ENCODE measurements at regions not wholly inside any gene's neighbourhood (a gene's known extent, or its start where the extent isn't known, plus 50 kb on each side); places are given as distances from the start of the nearest gene placed in this dataset.

DNA sequence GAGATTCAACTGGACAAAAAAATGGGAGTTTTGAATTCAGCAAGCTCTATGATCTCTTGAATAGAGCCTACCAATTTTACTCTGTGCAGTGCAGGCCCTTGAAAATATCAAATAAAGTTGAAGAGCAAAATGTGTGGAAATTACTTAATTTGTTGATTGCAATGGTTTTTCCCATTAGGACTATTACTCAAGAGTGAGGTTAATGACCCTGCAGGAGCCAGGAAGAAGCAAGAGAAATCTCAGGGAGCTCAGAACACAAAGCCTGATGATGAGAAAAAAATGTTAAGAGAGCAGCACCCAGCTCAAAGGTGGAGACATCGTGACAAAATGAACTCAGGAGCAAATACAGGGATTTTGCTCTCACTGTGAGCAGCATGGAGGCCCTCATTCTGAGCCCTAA, 337.6 kb upstream of the TRIB2 start:
- DNase-seq (ENCODE audit: low read depth), result no peak
- TF ChIP-seq, protein P1, sequence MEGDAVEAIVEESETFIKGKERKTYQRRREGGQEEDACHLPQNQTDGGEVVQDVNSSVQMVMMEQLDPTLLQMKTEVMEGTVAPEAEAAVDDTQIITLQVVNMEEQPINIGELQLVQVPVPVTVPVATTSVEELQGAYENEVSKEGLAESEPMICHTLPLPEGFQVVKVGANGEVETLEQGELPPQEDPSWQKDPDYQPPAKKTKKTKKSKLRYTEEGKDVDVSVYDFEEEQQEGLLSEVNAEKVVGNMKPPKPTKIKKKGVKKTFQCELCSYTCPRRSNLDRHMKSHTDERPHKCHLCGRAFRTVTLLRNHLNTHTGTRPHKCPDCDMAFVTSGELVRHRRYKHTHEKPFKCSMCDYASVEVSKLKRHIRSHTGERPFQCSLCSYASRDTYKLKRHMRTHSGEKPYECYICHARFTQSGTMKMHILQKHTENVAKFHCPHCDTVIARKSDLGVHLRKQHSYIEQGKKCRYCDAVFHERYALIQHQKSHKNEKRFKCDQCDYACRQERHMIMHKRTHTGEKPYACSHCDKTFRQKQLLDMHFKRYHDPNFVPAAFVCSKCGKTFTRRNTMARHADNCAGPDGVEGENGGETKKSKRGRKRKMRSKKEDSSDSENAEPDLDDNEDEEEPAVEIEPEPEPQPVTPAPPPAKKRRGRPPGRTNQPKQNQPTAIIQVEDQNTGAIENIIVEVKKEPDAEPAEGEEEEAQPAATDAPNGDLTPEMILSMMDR (IDR thresholded peaks at IDR 0.05; ENCODE audit: insufficient read depth, low read depth, low read length, missing control alignments), result no peak
- no peak overlapping the region for H3K4me3 ChIP-seq (ENCODE audit: low read length)

DNA sequence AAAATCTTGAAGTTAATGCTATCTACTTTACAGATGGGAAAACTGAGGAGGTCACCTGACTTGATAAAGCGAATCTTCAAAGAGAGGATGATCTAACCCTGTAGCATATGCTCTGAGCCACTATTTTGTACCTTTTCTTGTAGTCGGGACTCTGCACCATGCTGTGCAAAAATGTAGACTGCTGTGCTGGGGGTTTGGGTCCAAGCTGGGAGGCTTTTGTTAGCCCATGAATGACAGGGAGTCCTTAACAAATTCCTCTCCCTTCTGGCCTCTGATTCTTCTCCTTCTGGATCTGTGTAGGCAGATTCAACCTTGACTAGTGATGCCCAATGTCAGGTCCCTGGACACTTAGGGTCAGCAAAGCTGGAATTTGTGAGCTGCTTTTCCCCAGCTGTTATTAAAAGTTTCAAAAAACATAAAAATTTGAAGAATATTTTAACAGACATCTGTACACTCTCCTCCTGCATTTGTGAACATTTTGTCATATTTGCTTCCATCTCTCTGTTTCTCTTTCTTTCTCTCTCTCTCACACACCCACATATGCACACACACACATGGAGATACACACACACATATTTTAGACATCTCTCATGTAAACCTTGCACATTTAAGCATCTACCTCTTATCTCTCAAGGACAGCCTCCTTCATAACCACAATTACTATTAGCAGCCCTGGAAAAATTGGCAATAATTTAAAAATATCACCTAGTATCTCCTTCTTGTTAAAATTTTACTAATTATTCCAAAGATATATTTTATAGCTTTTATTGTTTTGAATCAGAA, 335.0 kb upstream of the TRIB2 start:
- no peak for DNase-seq (ENCODE audit: low read depth)

DNA sequence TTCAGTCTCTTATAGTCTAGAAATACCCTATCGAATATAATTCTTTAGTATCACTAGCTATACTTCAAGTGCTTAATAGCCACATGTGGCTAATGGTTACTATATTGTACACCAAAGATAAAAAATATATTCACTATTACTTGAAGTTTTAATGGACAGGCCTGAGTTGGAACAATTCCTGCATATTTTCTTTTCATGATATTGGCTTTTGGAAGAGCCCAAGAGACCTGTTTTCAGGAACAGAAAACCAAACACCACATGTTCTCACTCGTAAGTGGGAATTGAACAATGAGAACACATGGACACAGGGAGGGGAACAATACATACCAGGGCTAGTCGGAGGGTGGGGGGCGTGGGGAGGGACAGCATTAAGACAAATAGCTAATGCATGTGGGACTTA, 334.4 kb upstream of the TRIB2 start:
- TF ChIP-seq, protein P1 (IDR thresholded peaks at IDR 0.05; ENCODE audit: insufficient read depth, low read depth, low read length, missing control alignments), result no peak
- no peak overlapping the region for H3K4me3 ChIP-seq (ENCODE audit: low read length)
- DNase-seq (ENCODE audit: low read depth), result no peak

More for the DNA sequence above, 335.0 kb upstream of the TRIB2 start:
- TF ChIP-seq, protein P1 (IDR thresholded peaks at IDR 0.05; ENCODE audit: insufficient read depth, low read depth, low read length, missing control alignments), result no peak
- no peak overlapping the region for H3K4me3 ChIP-seq (ENCODE audit: low read length)

DNA sequence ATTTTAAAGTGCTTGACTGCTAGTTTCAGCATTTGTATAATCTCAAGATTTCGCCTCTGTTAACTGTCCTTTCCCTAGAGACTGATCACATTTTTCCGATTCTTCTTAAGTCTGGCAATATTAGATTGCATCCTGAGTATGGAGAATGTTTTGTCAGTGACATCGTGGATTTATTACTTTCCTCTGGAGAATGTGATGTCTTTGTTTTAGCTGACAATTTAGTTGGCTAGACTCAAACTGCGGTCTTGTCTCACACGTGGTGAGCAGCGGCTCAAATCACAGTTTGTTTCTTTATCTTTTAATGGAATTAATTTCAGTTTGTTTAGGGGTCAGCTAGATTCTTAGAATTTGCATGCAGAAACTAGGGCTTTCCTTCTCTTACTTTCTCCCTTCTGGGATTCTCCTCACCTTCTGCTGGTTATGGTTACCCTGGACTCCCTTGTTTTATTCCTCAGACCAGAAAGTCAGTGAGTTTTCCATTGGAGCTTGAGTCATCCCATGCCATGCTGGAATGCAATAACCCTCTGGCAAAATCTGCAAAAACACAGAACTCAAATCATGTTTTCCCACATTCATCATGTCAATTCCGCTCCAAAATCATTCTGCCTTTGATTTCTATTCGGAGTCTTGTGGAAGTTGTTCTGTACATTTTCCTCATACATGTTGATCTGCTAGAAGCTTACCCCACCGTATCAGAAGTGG, 327.2 kb upstream of the TRIB2 start:
- peak; percentile 38 for DNase-seq (ENCODE audit: low read depth)
- TF ChIP-seq, protein P1 (IDR thresholded peaks at IDR 0.05; ENCODE audit: insufficient read depth, low read depth, low read length, missing control alignments), result no peak
- H3K4me3 ChIP-seq (ENCODE audit: low read length), result no peak overlapping the region

DNA sequence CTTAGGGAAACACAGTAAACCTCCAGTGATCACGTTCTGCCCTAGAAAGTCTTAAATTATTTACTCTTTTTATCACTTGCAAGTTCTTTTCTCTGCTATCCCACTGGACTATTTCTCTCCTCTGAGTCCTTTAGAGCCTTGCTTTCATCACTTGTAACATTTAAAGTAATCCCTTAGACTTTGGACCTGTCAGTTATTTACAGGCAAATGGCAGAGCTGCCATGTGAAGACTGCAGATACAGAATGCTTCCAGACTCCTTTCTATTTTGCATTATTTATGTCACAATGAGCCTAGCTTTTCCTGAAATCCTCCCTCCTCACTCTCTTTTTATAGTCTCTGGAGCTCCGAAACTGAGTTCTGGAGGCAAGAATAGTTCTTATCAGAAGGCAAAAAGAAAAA, 325.6 kb upstream of the TRIB2 start:
- no peak for DNase-seq (ENCODE audit: low read depth)
- TF ChIP-seq, protein P1 (IDR thresholded peaks at IDR 0.05; ENCODE audit: insufficient read depth, low read depth, low read length, missing control alignments), result no peak
- no peak overlapping the region for H3K4me3 ChIP-seq (ENCODE audit: low read length)

DNA sequence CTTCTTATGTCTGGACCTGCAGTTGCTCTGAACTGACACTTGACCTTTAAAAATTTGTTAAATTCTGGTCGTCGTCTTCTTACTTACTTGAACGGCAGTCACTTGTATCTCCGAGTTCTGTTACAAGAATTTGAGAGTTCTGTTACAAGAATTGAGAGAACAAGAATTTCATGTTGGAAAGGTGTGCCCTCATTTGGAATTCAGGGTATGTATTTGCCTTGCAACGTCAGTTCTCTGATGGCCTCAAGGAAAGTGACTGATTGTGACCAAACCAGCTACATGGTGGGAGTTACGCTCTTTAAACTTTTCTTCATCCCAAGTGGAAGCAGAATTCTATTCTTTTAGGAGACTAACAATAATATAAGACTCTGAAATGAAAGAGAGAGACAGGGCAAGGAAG, 320.0 kb upstream of the TRIB2 start:
- DNase-seq (ENCODE audit: low read depth), result peak; percentile 8
- H3K4me3 ChIP-seq (ENCODE audit: low read length), result no peak overlapping the region
- TF ChIP-seq, protein P1 (IDR thresholded peaks at IDR 0.05; ENCODE audit: insufficient read depth, low read depth, low read length, missing control alignments), result no peak
